ENCODE measurements at regions not wholly inside any gene's neighbourhood (a gene's known extent, or its start where the extent isn't known, plus 50 kb on each side); places are given as distances from the start of the nearest gene placed in this dataset.

DNA sequence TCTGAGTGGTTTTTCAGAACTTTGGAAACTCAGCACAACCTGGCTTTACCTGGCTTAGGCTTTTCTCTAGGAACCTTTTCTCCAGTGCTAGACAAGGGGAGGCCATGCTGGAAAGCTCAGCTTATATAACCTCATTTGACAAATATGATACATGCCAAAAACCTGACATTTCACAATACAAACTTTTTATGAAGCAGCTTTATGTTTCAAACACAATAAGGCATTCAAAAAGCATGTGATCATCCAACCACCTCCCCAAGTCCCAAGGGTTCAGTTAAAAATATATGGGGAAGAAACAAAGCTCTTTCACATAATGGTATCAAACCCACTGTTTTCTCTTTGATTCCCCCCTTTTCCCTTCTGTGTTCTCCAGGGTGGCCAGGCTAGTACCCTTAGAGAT is 63.7 kb downstream of the ZC3H11B start:
- DNase-seq (ENCODE audit: low read depth, low spot score) (no peak), ATAC-seq (no peak)
- Histone ChIP-seq H3K36me3 (ENCODE audit: control insufficient read depth in 1 of 2, insufficient read depth in 2 of 2, low read length in 2 of 2) (no peaks in the 10 kb centered on the region), H3K27me3 (ENCODE audit: insufficient read depth, low read length) (no peaks in the 10 kb centered on the region), H3K4me1 (ENCODE audit: control insufficient read depth in 1 of 2, insufficient read depth in 2 of 2, low read length in 2 of 2) (no peaks in the 10 kb centered on the region), H3K9me2 (ENCODE audit: insufficient read depth) (no peaks in the 10 kb centered on the region), H3K79me2 (ENCODE audit: insufficient read depth, low read length) (no peaks in the 10 kb centered on the region), H3K9ac (ENCODE audit: low read length) (no peak overlapping the region), H4K20me1 (ENCODE audit: insufficient read depth) (no peaks in the 10 kb centered on the region), H2AFZ (ENCODE audit: low read depth, low read length, poor library complexity, severe bottlenecking) (no peak overlapping the region), H3K9me3 (ENCODE audit: control insufficient read depth in 1 of 2, insufficient read depth in 1 of 2, low read depth in 1 of 2, low read length in 2 of 2) (no peaks in the 10 kb centered on the region), H3K4me2 (ENCODE audit: low read length) (no peak overlapping the region), H3K4me3 (replicated peaks in 1 of 2; ENCODE audit: low read depth in 1 of 2, low read length in 2 of 2) (no peak overlapping the region), H3K27ac (ENCODE audit: low read depth, low read length) (no peak overlapping the region)
- RAD21 ChIA-PET (ENCODE audit: low non-redundant PET in 1 of 2, low total read pairs in 2 of 2, uncharacterized antibody in 2 of 2, unreplicated experiment in 2 of 2): no interaction called here
- POLR2A ChIA-PET: no interaction called here
- intact Hi-C loops (cut with micrococcal nuclease): no loop called here
- CTCF ChIA-PET: no interaction called here
- BruUV-seq (replicated peaks): no TSS peak
- TF ChIP-seq EZH2 (IDR thresholded peaks at IDR 0.05) (no peak), POLR2AphosphoS5 (IDR thresholded peaks at IDR 0.05; ENCODE audit: low read depth, low read length) (no peak), ZNF274 (IDR thresholded peaks at IDR 0.05; ENCODE audit: low read depth, low read length) (no peak), EGR1 (IDR thresholded peaks at IDR 0.05; ENCODE audit: low read depth) (no peak), JUND (IDR thresholded peaks at IDR 0.05) (no peak), ZFX (IDR thresholded peaks at IDR 0.05) (no peak), TCF7L2 (IDR thresholded peaks at IDR 0.05; ENCODE audit: borderline replicate concordance, extremely low read depth, insufficient read depth, insufficient read length) (no peak), CEBPB (IDR thresholded peaks at IDR 0.05; ENCODE audit: low read depth) (no peak), POLR2A (IDR thresholded peaks at IDR 0.05; ENCODE audit: borderline replicate concordance, extremely low read depth, insufficient read depth, insufficient read length) (no peak), ELF1 (IDR thresholded peaks at IDR 0.05; ENCODE audit: borderline replicate concordance, low read depth) (no peak), SP1 (IDR thresholded peaks at IDR 0.05; ENCODE audit: low read depth) (no peak), RAD21 (IDR thresholded peaks at IDR 0.05; ENCODE audit: low read depth) (no peak), SIN3A (IDR thresholded peaks at IDR 0.05; ENCODE audit: low read depth) (no peak), SRF (IDR thresholded peaks at IDR 0.05; ENCODE audit: low read depth) (no peak)
- TF ChIP-seq, protein P1, sequence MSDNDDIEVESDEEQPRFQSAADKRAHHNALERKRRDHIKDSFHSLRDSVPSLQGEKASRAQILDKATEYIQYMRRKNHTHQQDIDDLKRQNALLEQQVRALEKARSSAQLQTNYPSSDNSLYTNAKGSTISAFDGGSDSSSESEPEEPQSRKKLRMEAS (IDR thresholded peaks at IDR 0.05): no peak
- TF ChIP-seq, protein P2, sequence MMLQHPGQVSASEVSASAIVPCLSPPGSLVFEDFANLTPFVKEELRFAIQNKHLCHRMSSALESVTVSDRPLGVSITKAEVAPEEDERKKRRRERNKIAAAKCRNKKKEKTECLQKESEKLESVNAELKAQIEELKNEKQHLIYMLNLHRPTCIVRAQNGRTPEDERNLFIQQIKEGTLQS (IDR thresholded peaks at IDR 0.05): no peak
- TF ChIP-seq, protein P3, sequence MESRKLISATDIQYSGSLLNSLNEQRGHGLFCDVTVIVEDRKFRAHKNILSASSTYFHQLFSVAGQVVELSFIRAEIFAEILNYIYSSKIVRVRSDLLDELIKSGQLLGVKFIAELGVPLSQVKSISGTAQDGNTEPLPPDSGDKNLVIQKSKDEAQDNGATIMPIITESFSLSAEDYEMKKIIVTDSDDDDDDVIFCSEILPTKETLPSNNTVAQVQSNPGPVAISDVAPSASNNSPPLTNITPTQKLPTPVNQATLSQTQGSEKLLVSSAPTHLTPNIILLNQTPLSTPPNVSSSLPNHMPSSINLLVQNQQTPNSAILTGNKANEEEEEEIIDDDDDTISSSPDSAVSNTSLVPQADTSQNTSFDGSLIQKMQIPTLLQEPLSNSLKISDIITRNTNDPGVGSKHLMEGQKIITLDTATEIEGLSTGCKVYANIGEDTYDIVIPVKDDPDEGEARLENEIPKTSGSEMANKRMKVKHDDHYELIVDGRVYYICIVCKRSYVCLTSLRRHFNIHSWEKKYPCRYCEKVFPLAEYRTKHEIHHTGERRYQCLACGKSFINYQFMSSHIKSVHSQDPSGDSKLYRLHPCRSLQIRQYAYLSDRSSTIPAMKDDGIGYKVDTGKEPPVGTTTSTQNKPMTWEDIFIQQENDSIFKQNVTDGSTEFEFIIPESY (IDR thresholded peaks at IDR 0.05; ENCODE audit: extremely low read depth, insufficient replicate concordance, low read length): no peak
- TF ChIP-seq, protein P4, sequence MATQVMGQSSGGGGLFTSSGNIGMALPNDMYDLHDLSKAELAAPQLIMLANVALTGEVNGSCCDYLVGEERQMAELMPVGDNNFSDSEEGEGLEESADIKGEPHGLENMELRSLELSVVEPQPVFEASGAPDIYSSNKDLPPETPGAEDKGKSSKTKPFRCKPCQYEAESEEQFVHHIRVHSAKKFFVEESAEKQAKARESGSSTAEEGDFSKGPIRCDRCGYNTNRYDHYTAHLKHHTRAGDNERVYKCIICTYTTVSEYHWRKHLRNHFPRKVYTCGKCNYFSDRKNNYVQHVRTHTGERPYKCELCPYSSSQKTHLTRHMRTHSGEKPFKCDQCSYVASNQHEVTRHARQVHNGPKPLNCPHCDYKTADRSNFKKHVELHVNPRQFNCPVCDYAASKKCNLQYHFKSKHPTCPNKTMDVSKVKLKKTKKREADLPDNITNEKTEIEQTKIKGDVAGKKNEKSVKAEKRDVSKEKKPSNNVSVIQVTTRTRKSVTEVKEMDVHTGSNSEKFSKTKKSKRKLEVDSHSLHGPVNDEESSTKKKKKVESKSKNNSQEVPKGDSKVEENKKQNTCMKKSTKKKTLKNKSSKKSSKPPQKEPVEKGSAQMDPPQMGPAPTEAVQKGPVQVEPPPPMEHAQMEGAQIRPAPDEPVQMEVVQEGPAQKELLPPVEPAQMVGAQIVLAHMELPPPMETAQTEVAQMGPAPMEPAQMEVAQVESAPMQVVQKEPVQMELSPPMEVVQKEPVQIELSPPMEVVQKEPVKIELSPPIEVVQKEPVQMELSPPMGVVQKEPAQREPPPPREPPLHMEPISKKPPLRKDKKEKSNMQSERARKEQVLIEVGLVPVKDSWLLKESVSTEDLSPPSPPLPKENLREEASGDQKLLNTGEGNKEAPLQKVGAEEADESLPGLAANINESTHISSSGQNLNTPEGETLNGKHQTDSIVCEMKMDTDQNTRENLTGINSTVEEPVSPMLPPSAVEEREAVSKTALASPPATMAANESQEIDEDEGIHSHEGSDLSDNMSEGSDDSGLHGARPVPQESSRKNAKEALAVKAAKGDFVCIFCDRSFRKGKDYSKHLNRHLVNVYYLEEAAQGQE (IDR thresholded peaks at IDR 0.05; ENCODE audit: low read depth): no peak

Data from HCT116 (cell line).